Keratinocyte (primary cell): ENCODE measurements at regions not wholly inside any gene's neighbourhood (a gene's known extent, or its start where the extent isn't known, plus 50 kb on each side); places are given as distances from the start of the nearest gene placed in this dataset.

ENCODE experiments used
- DNase-seq: peaks from one replicate; pipeline ENCODE4 v3.0.0-alpha.2; 2011; ENCODE audit warnings: low read depth, missing footprints, low spot score
- FAIRE-seq: peaks from 2 replicates; lab custom pipeline; 2011; peaks lifted over from hg19 to GRCh38; lab: Jason Lieb, UNC
- H2AFZ ChIP-seq: 2 replicates; pipeline ENCODE4 v1.6.0; 2012; ENCODE audit warnings: low read length, control low read depth, inconsistent platforms; ENCODE audit not compliant: control insufficient read depth
- H3K27ac ChIP-seq: 2 replicates; pipeline ENCODE4 v1.5.1; 2011; ENCODE audit warnings: low read length; ENCODE audit not compliant: control insufficient read depth, insufficient read depth
- H3K27me3 ChIP-seq: 3 replicates; pipeline ENCODE4 v1.6.0; 2011; ENCODE audit warnings: low read length; ENCODE audit not compliant: control insufficient read depth, insufficient read depth; ENCODE audit errors: extremely low read depth
- H3K36me3 ChIP-seq, 2 experiments: 2 replicates in 1 of 2; 3 replicates in 1 of 2; pipeline ENCODE4 v1.5.1; 2011; ENCODE audit warnings: low read length in 2 of 2, mild to moderate bottlenecking in 1 of 2; ENCODE audit not compliant: control insufficient read depth in 2 of 2, insufficient read depth in 2 of 2; ENCODE audit errors: extremely low read depth in 1 of 2
- H3K4me1 ChIP-seq: 3 replicates; pipeline ENCODE4 v1.5.1; 2011; ENCODE audit warnings: low read length; ENCODE audit not compliant: control insufficient read depth, insufficient read depth; ENCODE audit errors: extremely low read depth
- H3K4me2 ChIP-seq: 3 replicates; pipeline ENCODE4 v1.6.0; 2011; ENCODE audit warnings: low read depth, low read length; ENCODE audit not compliant: control insufficient read depth, insufficient read depth; ENCODE audit errors: extremely low read depth
- H3K4me3 ChIP-seq, 3 experiments: fragments of 200-600 bp in 1 of 3; sonication (generic) in 1 of 3; 2 replicates in 2 of 3; 3 replicates in 1 of 3; pipeline ENCODE4 v1.5.1; 2011 to 2016; ENCODE audit warnings: low read length in 3 of 3, mild to moderate bottlenecking in 3 of 3, control low read depth in 2 of 3, inconsistent platforms in 1 of 3, low read depth in 1 of 3, mixed read lengths in 1 of 3, mixed run types in 1 of 3, moderate library complexity in 1 of 3; ENCODE audit not compliant: control insufficient read depth in 2 of 3, insufficient read depth in 2 of 3; ENCODE audit errors: extremely low read depth in 1 of 3
- H3K79me2 ChIP-seq: 2 replicates; pipeline ENCODE4 v1.6.0; 2012; ENCODE audit warnings: low read length; ENCODE audit not compliant: control insufficient read depth, insufficient read depth
- H3K9ac ChIP-seq: 3 replicates; pipeline ENCODE4 v1.6.0; 2011; ENCODE audit warnings: low read length; ENCODE audit not compliant: control insufficient read depth, insufficient read depth; ENCODE audit errors: extremely low read depth
- H3K9me1 ChIP-seq: 3 replicates; pipeline ENCODE4 v1.6.0; 2011; ENCODE audit warnings: low read length; ENCODE audit not compliant: control insufficient read depth, insufficient read depth; ENCODE audit errors: extremely low read depth
- H3K9me3 ChIP-seq: 2 replicates; pipeline ENCODE4 v1.5.1; 2012; ENCODE audit warnings: low read depth, low read length; ENCODE audit not compliant: control insufficient read depth
- H4K20me1 ChIP-seq: 3 replicates; pipeline ENCODE4 v1.6.0; 2011; ENCODE audit warnings: low read length; ENCODE audit not compliant: control insufficient read depth, insufficient read depth; ENCODE audit errors: extremely low read depth
- EZH2 ChIP-seq: IDR thresholded peaks from one replicate; pipeline ENCODE4 v1.6.1; 2012; ENCODE audit warnings: inconsistent platforms, mild to moderate bottlenecking, low read length, moderate library complexity
- dilution Hi-C: fragments of 300-500 bp; cut with MboI; formaldehyde crosslinking; loops from one replicate; pipeline ENCODE4 v1.7.0; 2020; ENCODE audit warnings: low sequenced_read_pairs; ENCODE audit not compliant: extremely low pct_ligation_motif_present
- TF ChIP-seq, protein P1 (sequence below), 3 experiments: IDR thresholded peaks in 1 of 3; conservative IDR thresholded peaks in 1 of 3; optimal IDR thresholded peaks in 1 of 3; 2 replicates in 2 of 3; 3 replicates in 1 of 3; pipeline versions ENCODE3 to v1.5.1; 2011; ENCODE audit warnings: low read length in 3 of 3, mild to moderate bottlenecking in 3 of 3, moderate library complexity in 2 of 3, control low read depth in 1 of 3, inconsistent platforms in 1 of 3; ENCODE audit not compliant: insufficient read depth in 2 of 3; ENCODE audit errors: extremely low read depth in 1 of 3

DNA sequence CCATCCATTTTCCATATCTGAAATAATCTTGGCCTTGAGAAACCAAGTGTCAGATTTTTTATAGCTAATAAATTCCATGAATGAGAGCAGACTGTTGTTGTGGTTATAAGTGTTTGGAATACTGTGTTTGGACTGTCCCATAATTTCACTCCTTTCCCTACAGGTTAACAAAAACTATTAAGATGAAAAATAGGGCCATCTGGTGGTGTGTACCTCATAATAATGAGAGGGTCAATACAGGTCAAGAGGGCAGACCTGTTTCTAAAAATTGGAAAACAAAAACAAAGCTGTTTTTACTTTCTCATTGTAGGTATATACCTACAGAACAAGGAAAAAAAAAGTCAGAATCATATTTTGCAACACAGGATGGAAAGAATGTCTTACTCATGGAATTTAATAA is 553.8 kb upstream of the SGO1 start:
- no peak overlapping the region for H2AFZ ChIP-seq

DNA sequence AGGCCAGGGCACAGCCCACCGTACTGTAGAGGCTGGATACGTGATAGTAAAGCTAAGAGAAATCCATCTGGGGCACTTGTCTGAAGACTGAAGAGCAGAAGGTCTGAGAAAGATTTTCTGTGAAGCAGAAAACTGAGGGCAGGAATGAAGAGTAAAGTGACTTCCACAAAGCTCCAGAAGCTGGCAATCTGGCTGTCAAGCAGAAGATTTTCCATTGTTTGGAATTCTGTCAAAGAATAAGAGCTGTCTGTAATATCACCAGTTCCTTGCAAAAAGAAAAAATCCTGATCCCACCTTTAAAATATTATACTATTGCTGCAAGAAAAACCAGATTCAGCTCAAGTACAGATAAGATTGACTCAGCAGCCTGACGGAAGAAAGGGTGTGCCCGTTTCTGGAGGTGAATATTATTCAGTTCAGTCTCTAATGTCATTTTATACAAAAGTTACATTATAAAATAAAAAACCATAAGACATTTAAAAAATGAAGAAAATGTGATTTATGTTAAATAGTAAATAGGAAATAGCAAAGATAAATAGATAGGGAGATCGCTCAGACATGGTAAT is 550.4 kb upstream of the SGO1 start:
- H4K20me1 ChIP-seq, result no peaks in the 10 kb centered on the region
- TF ChIP-seq, protein P1, sequence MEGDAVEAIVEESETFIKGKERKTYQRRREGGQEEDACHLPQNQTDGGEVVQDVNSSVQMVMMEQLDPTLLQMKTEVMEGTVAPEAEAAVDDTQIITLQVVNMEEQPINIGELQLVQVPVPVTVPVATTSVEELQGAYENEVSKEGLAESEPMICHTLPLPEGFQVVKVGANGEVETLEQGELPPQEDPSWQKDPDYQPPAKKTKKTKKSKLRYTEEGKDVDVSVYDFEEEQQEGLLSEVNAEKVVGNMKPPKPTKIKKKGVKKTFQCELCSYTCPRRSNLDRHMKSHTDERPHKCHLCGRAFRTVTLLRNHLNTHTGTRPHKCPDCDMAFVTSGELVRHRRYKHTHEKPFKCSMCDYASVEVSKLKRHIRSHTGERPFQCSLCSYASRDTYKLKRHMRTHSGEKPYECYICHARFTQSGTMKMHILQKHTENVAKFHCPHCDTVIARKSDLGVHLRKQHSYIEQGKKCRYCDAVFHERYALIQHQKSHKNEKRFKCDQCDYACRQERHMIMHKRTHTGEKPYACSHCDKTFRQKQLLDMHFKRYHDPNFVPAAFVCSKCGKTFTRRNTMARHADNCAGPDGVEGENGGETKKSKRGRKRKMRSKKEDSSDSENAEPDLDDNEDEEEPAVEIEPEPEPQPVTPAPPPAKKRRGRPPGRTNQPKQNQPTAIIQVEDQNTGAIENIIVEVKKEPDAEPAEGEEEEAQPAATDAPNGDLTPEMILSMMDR (optimal IDR thresholded peaks at IDR 0.05 in 1 of 3, IDR thresholded peaks at IDR 0.05 in 1 of 3, conservative IDR thresholded peaks at IDR 0.05 in 1 of 3; ENCODE audit: extremely low read depth in 1 of 3, insufficient read depth in 2 of 3, low read length in 3 of 3), result no peak
- no peak for TF ChIP-seq EZH2
- no peaks in the 10 kb centered on the region for H3K9me1 ChIP-seq
- H3K4me1 ChIP-seq, result no peaks in the 10 kb centered on the region
- no peak for FAIRE-seq
- H3K27me3 ChIP-seq, result no peaks in the 10 kb centered on the region
- DNase-seq, result no peak
- dilution Hi-C loops, result no loop called here
- H3K4me3 ChIP-seq, result no peak overlapping the region
- no peak overlapping the region for H3K9ac ChIP-seq
- no peak overlapping the region for H2AFZ ChIP-seq
- no peaks in the 10 kb centered on the region for H3K36me3 ChIP-seq
- H3K9me3 ChIP-seq, result no peaks in the 10 kb centered on the region
- no peaks in the 10 kb centered on the region for H3K79me2 ChIP-seq
- no peak overlapping the region for H3K4me2 ChIP-seq
- H3K27ac ChIP-seq, result no peak overlapping the region

More for the DNA sequence above, 553.8 kb upstream of the SGO1 start:
- H3K4me3 ChIP-seq, result no peak overlapping the region
- TF ChIP-seq, protein P1 (optimal IDR thresholded peaks at IDR 0.05 in 1 of 3, IDR thresholded peaks at IDR 0.05 in 1 of 3, conservative IDR thresholded peaks at IDR 0.05 in 1 of 3; ENCODE audit: extremely low read depth in 1 of 3, insufficient read depth in 2 of 3, low read length in 3 of 3), result no peak
- TF ChIP-seq EZH2, result no peak
- no peaks in the 10 kb centered on the region for H3K9me3 ChIP-seq
- dilution Hi-C loops, result no loop called here
- FAIRE-seq (no peak), DNase-seq (no peak)
- H4K20me1 ChIP-seq, result no peaks in the 10 kb centered on the region
- H3K79me2 ChIP-seq, result no peaks in the 10 kb centered on the region
- no peaks in the 10 kb centered on the region for H3K27me3 ChIP-seq
- H3K9ac ChIP-seq, result no peak overlapping the region
- H3K9me1 ChIP-seq, result no peaks in the 10 kb centered on the region
- no peak overlapping the region for H3K27ac ChIP-seq
- no peak overlapping the region for H3K4me2 ChIP-seq
- H3K36me3 ChIP-seq, result no peaks in the 10 kb centered on the region
- no peaks in the 10 kb centered on the region for H3K4me1 ChIP-seq
